SK-N-MC (cell line): ENCODE measurements at regions not wholly inside any gene's neighbourhood (a gene's known extent, or its start where the extent isn't known, plus 50 kb on each side); places are given as distances from the start of the nearest gene placed in this dataset.

ENCODE experiments used
- EZH2 ChIP-seq: fragments of 200-600 bp; sonication (generic); IDR thresholded peaks from one replicate; pipeline ENCODE4 v1.6.1; 2017; ENCODE audit warnings: antibody characterized with exemption
- POLR2AphosphoS5 ChIP-seq: IDR thresholded peaks from 2 replicates; pipeline ENCODE4 v1.6.1; 2012; ENCODE audit warnings: mild to moderate bottlenecking, low read depth, low read length, borderline replicate concordance

- TF ChIP-seq EZH2, result no peak
- no peak for TF ChIP-seq POLR2AphosphoS5
Observed at GRCh38 chr6:148175550-148176188, 167.0 kb upstream of the SASH1 start.
